H9 (cell line): ENCODE measurements at regions not wholly inside any gene's neighbourhood (a gene's known extent, or its start where the extent isn't known, plus 50 kb on each side); places are given as distances from the start of the nearest gene placed in this dataset.

Experiments used
- DNase-seq: peaks from one replicate; pipeline ENCODE4 v3.0.0-alpha.2; 2017
- H2AFZ ChIP-seq: one replicate; pipeline ENCODE4 v1.6.1; 2013; ENCODE audit warnings: mild to moderate bottlenecking, low read length, control low read depth, moderate library complexity
- H2AK5ac ChIP-seq: 2 replicates; pipeline ENCODE4 v1.6.1; 2013; ENCODE audit warnings: low read length, control low read depth, mixed read lengths; ENCODE audit not compliant: insufficient read length
- H2BK120ac ChIP-seq: one replicate; pipeline ENCODE4 v1.6.1; 2013; ENCODE audit warnings: low read depth, mild to moderate bottlenecking, low read length, control low read depth, inconsistent platforms; ENCODE audit not compliant: poor library complexity, severe bottlenecking
- H2BK12ac ChIP-seq: 2 replicates; pipeline ENCODE4 v1.6.1; 2013; ENCODE audit warnings: low read length, control low read depth, mixed read lengths, low read depth; ENCODE audit not compliant: insufficient read length
- H2BK15ac ChIP-seq: 2 replicates; pipeline ENCODE4 v1.6.1; 2013; ENCODE audit warnings: low read depth, low read length, control low read depth
- H2BK20ac ChIP-seq: one replicate; pipeline ENCODE4 v1.6.1; 2013; ENCODE audit warnings: low read depth, mild to moderate bottlenecking, low read length, control low read depth, inconsistent platforms; ENCODE audit not compliant: poor library complexity, severe bottlenecking
- H2BK5ac ChIP-seq: 2 replicates; pipeline ENCODE4 v1.6.1; 2013; ENCODE audit warnings: low read length, control low read depth, mixed read lengths; ENCODE audit not compliant: insufficient read length
- H3K14ac ChIP-seq: 2 replicates; pipeline ENCODE4 v1.6.1; 2013; ENCODE audit warnings: low read length, control low read depth; ENCODE audit not compliant: insufficient read depth
- H3K18ac ChIP-seq: 2 replicates; pipeline ENCODE4 v1.6.1; 2013; ENCODE audit warnings: low read depth, mild to moderate bottlenecking, mixed read lengths, low read length, control low read depth; ENCODE audit not compliant: insufficient read length
- H3K23ac ChIP-seq: 2 replicates; pipeline ENCODE4 v1.6.1; 2013; ENCODE audit warnings: low read length, control low read depth, mixed read lengths, low read depth; ENCODE audit not compliant: insufficient read length
- H3K23me2 ChIP-seq: 2 replicates; pipeline ENCODE4 v1.6.1; 2013; ENCODE audit warnings: low read depth, mild to moderate bottlenecking, mixed read lengths, low read length, control low read depth; ENCODE audit not compliant: insufficient read length, poor library complexity, severe bottlenecking
- H3K27ac ChIP-seq: 2 replicates; pipeline ENCODE4 v1.5.1; 2013; ENCODE audit warnings: low read length, control low read depth, mixed read lengths, low read depth; ENCODE audit not compliant: insufficient read length
- H3K27me3 ChIP-seq: 2 replicates; pipeline ENCODE4 v1.6.1; 2013; ENCODE audit warnings: low read length, control low read depth, inconsistent platforms; ENCODE audit not compliant: insufficient read depth
- H3K4ac ChIP-seq: 2 replicates; pipeline ENCODE4 v1.6.1; 2013; ENCODE audit warnings: low read depth, mild to moderate bottlenecking, control low read depth, inconsistent platforms, low read length, moderate library complexity
- H3K4me1 ChIP-seq: 2 replicates; pipeline ENCODE4 v1.6.1; 2013; ENCODE audit warnings: low read length, control low read depth, inconsistent platforms; ENCODE audit not compliant: insufficient read depth
- H3K4me2 ChIP-seq: 2 replicates; pipeline ENCODE4 v1.6.1; 2013; ENCODE audit warnings: low read length, control low read depth, mixed read lengths; ENCODE audit not compliant: insufficient read length, insufficient read depth
- H3K56ac ChIP-seq: 2 replicates; pipeline ENCODE4 v1.6.1; 2013; ENCODE audit warnings: low read depth, mild to moderate bottlenecking, mixed read lengths, low read length, control low read depth; ENCODE audit not compliant: insufficient read length
- H3K79me1 ChIP-seq: 2 replicates; pipeline ENCODE4 v1.6.1; 2013; ENCODE audit warnings: low read depth, mild to moderate bottlenecking, moderate library complexity, low read length, control low read depth, inconsistent platforms; ENCODE audit not compliant: insufficient read depth, poor library complexity, severe bottlenecking
- H3K79me2 ChIP-seq: 2 replicates; pipeline ENCODE4 v1.6.1; 2013; ENCODE audit warnings: low read length, control low read depth, inconsistent platforms; ENCODE audit not compliant: insufficient read depth
- H3K9ac ChIP-seq: 2 replicates; pipeline ENCODE4 v1.6.1; 2013; ENCODE audit warnings: low read length, control low read depth, mixed read lengths; ENCODE audit not compliant: insufficient read length; ENCODE audit errors: extremely low read depth
- H3K9me3 ChIP-seq: one replicate; pipeline ENCODE4 v1.6.1; 2013; ENCODE audit warnings: low read depth, low read length, inconsistent platforms; ENCODE audit not compliant: control insufficient read depth
- H3T11ph ChIP-seq: one replicate; pipeline ENCODE4 v1.6.1; 2013; ENCODE audit warnings: mild to moderate bottlenecking, low read length, control low read depth, inconsistent platforms
- H4K20me1 ChIP-seq: one replicate; pipeline ENCODE4 v1.6.1; 2013; ENCODE audit not compliant: control insufficient read depth, insufficient read length, insufficient read depth
- H4K5ac ChIP-seq: 2 replicates; pipeline ENCODE4 v1.6.1; 2013; ENCODE audit warnings: low read depth, mild to moderate bottlenecking, mixed read lengths, low read length, control low read depth; ENCODE audit not compliant: insufficient read length
- H4K8ac ChIP-seq: replicated peaks from 2 replicates; pipeline ENCODE4 v1.6.1; 2013; ENCODE audit warnings: low read length, control low read depth, mixed read lengths, low read depth; ENCODE audit not compliant: insufficient read length
- H4K91ac ChIP-seq: 2 replicates; pipeline ENCODE4 v1.6.1; 2013; ENCODE audit warnings: low read depth, mild to moderate bottlenecking, moderate library complexity, mixed read lengths, low read length, control low read depth; ENCODE audit not compliant: insufficient read length
- H3K27ac Mint-ChIP-seq, 3 experiments: 2 replicates in 2 of 3; 3 replicates in 1 of 3; pipeline ENCODE4 v1.8.0; 2020 to 2021; ENCODE audit warnings: mixed read lengths in 3 of 3, mild to moderate bottlenecking in 1 of 3, moderate library complexity in 1 of 3
- H3K27me3 Mint-ChIP-seq: 2 replicates; pipeline ENCODE4 v1.8.0; 2021; ENCODE audit warnings: low read depth, mild to moderate bottlenecking, moderate library complexity, mixed read lengths
- H3K36me3 Mint-ChIP-seq, 3 experiments: 2 replicates in 2 of 3; 3 replicates in 1 of 3; pipeline ENCODE4 v1.8.0; 2020 to 2021; ENCODE audit warnings: low read depth in 3 of 3, mixed read lengths in 3 of 3; ENCODE audit not compliant: insufficient read depth in 1 of 3
- H3K4me1 Mint-ChIP-seq, 2 experiments: 2 replicates each; pipeline ENCODE4 v1.8.0; 2020; ENCODE audit warnings: mixed read lengths in 2 of 2
- H3K4me3 Mint-ChIP-seq, 2 experiments: 2 replicates in 1 of 2; 3 replicates in 1 of 2; pipeline ENCODE4 v1.8.0; 2020 to 2021; ENCODE audit warnings: mild to moderate bottlenecking in 2 of 2, mixed read lengths in 2 of 2, moderate library complexity in 1 of 2
- H3K9me3 Mint-ChIP-seq, 2 experiments: 2 replicates in 1 of 2; 3 replicates in 1 of 2; pipeline ENCODE4 v1.8.0; 2020; ENCODE audit warnings: mild to moderate bottlenecking in 2 of 2, mixed read lengths in 2 of 2, moderate library complexity in 1 of 2
- WGBS: extraction: QIAGEN DNeasy Blood & Tissue Kit; methylation state at CpG from one replicate; pipeline ENCODE4 v1.1.7; 2013; ENCODE audit warnings: missing lambda C conversion rate, low lambda C conversion rate, mixed read lengths; ENCODE audit not compliant: insufficient read length; ENCODE audit errors: extremely low coverage; 5-methylcytosine and 5-hydroxymethylcytosine counted together
- TF ChIP-seq, protein P1 (sequence below): fragments of 200-600 bp; sonication (generic); conservative IDR thresholded peaks from 3 replicates; pipeline ENCODE4 v1.8.0; 2021; ENCODE audit warnings: antibody characterized with exemption, mild to moderate bottlenecking

DNA sequence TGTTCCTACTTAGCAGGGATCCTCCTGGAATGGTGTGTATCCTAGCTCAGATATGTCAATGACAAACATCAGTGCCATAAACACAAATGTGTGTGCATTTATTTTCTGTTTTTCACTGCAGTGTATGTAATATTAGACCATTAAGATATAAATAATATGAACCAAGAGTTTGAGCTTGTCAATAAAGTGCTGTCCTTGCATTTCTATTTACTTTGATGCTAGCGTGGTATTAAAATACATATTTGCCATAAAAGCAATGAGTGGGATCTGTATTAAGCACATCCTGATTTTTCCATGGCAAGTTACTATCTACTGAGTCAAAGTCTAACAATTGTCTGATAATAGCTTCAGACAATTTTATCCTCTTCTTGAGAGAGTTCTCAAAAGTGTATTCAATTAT is 157.6 kb downstream of the DIRAS2 start:
- H3K4me1 Mint-ChIP-seq, result no peaks in the 10 kb centered on the region
- no peak overlapping the region for H3K23ac ChIP-seq
- no peak overlapping the region for H3K56ac ChIP-seq
- H3K79me2 ChIP-seq, result no peaks in the 10 kb centered on the region
- no peak overlapping the region for H3K4me2 ChIP-seq
- H4K5ac ChIP-seq, result no peak overlapping the region
- H3K18ac ChIP-seq, result no peak overlapping the region
- H3K9me3 Mint-ChIP-seq, result peaks cover 5 to 11% of the 10 kb centered on the region in 2 experiments; a peak in 4 of 5 replicates
- H3K27me3 Mint-ChIP-seq, result no peaks in the 10 kb centered on the region
- H2BK20ac ChIP-seq, result no peak overlapping the region
- no peaks in the 10 kb centered on the region for H3K4me1 ChIP-seq
- TF ChIP-seq, protein P1, sequence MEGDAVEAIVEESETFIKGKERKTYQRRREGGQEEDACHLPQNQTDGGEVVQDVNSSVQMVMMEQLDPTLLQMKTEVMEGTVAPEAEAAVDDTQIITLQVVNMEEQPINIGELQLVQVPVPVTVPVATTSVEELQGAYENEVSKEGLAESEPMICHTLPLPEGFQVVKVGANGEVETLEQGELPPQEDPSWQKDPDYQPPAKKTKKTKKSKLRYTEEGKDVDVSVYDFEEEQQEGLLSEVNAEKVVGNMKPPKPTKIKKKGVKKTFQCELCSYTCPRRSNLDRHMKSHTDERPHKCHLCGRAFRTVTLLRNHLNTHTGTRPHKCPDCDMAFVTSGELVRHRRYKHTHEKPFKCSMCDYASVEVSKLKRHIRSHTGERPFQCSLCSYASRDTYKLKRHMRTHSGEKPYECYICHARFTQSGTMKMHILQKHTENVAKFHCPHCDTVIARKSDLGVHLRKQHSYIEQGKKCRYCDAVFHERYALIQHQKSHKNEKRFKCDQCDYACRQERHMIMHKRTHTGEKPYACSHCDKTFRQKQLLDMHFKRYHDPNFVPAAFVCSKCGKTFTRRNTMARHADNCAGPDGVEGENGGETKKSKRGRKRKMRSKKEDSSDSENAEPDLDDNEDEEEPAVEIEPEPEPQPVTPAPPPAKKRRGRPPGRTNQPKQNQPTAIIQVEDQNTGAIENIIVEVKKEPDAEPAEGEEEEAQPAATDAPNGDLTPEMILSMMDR, result no peak
- H3K4me3 Mint-ChIP-seq, result no peak overlapping the region
- H3K14ac ChIP-seq, result no peak overlapping the region
- no peaks in the 10 kb centered on the region for H4K20me1 ChIP-seq
- no peak overlapping the region for H2BK5ac ChIP-seq
- no peak overlapping the region for H3K27ac Mint-ChIP-seq
- no peaks in the 10 kb centered on the region for H3K27me3 ChIP-seq
- H2BK120ac ChIP-seq, result no peak overlapping the region
- H3K36me3 Mint-ChIP-seq, result peaks cover 0 to 3% (median 0%) of the 10 kb centered on the region in 3 experiments; a peak in 3 of 7 replicates
- no peaks in the 10 kb centered on the region for H3K79me1 ChIP-seq
- H3T11ph ChIP-seq, result no peak overlapping the region
- no peak overlapping the region for H2BK12ac ChIP-seq
- H3K23me2 ChIP-seq, result no peaks in the 10 kb centered on the region
- H4K8ac ChIP-seq, result no peak overlapping the region
- no peak overlapping the region for H3K9ac ChIP-seq
- no peaks in the 10 kb centered on the region for H3K9me3 ChIP-seq
- no peak for DNase-seq
- H2BK15ac ChIP-seq, result no peak overlapping the region
- H2AK5ac ChIP-seq, result no peak overlapping the region
- H2AFZ ChIP-seq, result no peak overlapping the region
- H3K27ac ChIP-seq, result no peak overlapping the region
- no CpG with 5 or more reads among the region's 1 CpG for WGBS
- no peak overlapping the region for H3K4ac ChIP-seq
- H4K91ac ChIP-seq, result no peak overlapping the region
